Gastroesophageal sphincter (tissue), 3 donors: ENCODE measurements at regions not wholly inside any gene's neighbourhood (a gene's known extent, or its start where the extent isn't known, plus 50 kb on each side); places are given as distances from the start of the nearest gene placed in this dataset.

Experiments
- CTCF ChIP-seq, 4 experiments: fragments of 200-600 bp in 2 of 4; fragments of 450-650 bp in 2 of 4; sonication (generic) in 1 of 4; IDR thresholded peaks; one replicate each; pipeline ENCODE4 v1.5.1; 2017 to 2019; ENCODE audit warnings: antibody characterized with exemption in 4 of 4, mild to moderate bottlenecking in 2 of 4, moderate library complexity in 2 of 4
- EP300 ChIP-seq: sonication (generic); formaldehyde crosslinking; IDR thresholded peaks from one replicate; pipeline ENCODE4 v1.6.1; 2017; ENCODE audit warnings: antibody characterized with exemption, mild to moderate bottlenecking

DNA sequence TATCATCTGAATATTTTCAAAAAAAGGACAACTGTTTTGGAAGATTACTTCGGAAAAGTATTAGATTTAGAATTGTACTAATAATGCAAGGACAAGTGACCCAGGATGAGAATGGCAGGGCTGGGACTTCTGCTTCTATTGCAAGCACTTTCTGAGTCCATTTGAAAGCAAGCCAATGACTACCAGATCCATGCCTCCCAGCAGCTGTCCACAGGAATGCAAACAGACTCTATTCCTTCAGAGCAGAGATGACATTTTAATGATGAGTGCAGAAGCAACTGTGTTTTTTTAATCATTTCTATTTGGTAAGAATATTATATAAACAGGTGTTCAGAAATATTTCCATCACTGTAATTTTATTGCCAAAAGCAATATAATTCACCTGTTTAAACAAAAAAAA, 456.7 kb downstream of the SOX11 start:
- TF ChIP-seq EP300 (no peak), CTCF (IDR thresholded peaks at IDR 0.05) (no peak)
